HK-2 (cell line): ENCODE measurements at regions not wholly inside any gene's neighbourhood (a gene's known extent, or its start where the extent isn't known, plus 50 kb on each side); places are given as distances from the start of the nearest gene placed in this dataset.

ENCODE experiments used
- DNase-seq: peaks from one replicate; pipeline ENCODE4 v3.0.0-alpha.2; 2018; ENCODE audit not compliant: unreplicated experiment

GRCh38 chr1:59081795-59082194 is 215.1 kb upstream of the FGGY start:
- DNase-seq = no peak

- peak; percentile 16 for DNase-seq
These were observed 212.7 kb upstream of the FGGY start for GRCh38 chr1:59083946-59084865.

DNA sequence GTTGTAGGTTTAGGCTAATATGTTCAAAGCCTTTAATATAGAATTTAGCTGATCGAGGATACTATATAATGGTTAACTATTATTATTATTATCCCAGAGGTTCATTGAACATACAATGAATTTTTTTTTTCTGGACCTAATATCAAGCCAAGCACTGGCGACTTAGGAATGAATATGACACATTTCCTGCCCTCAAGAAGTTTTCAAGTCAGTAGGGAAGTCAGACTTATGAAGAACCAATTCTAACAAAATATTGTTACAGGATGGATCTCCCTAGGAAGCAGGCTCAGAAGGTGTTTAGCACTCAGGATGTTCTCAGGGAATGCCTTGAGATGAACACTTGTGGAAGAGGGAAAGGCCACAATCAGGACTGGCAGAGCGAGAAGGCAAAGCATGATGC is 211.8 kb upstream of the FGGY start:
- no peak for DNase-seq

GRCh38 chr1:59089036-59089798 is 207.7 kb upstream of the FGGY start:
- DNase-seq = no peak

- no peak for DNase-seq
These were observed 206.9 kb upstream of the FGGY start for GRCh38 chr1:59089922-59090457.

GRCh38 chr1:59092126-59092525 is 204.8 kb upstream of the FGGY start:
- no peak for DNase-seq

DNA sequence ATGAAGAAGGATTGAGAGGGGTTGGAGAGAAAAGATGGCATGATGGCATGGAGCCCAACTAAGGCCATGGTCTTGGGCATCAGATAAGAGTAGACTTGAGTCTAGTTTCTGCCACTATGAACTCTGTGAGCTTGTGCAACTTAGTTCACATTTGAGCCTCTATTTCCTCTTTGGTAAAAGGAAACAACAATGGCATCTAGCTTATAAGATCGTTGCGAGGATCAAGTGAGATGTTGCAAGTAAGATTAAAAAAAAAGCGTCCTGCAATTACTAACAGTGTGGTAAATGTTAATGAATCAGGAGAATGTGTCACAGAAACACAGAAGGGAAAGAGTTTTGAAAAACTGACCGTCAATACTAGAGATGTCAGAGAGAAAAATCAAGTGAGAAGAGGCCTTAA is 202.9 kb upstream of the FGGY start:
- no peak for DNase-seq

GRCh38 chr1:59096501-59096900 is 200.4 kb upstream of the FGGY start:
- no peak for DNase-seq

- no peak for DNase-seq
These were observed 198.2 kb upstream of the FGGY start for GRCh38 chr1:59098655-59099054.

GRCh38 chr1:59100708-59101374 is 196.1 kb upstream of the FGGY start:
- DNase-seq = no peak

- DNase-seq = no peak
These were observed 195.4 kb upstream of the FGGY start for GRCh38 chr1:59101518-59101917.

- DNase-seq = no peak
These were observed 193.4 kb upstream of the FGGY start for GRCh38 chr1:59103457-59103856.

- DNase-seq = no peak
These were observed 192.6 kb upstream of the FGGY start for GRCh38 chr1:59104191-59104760.

DNA sequence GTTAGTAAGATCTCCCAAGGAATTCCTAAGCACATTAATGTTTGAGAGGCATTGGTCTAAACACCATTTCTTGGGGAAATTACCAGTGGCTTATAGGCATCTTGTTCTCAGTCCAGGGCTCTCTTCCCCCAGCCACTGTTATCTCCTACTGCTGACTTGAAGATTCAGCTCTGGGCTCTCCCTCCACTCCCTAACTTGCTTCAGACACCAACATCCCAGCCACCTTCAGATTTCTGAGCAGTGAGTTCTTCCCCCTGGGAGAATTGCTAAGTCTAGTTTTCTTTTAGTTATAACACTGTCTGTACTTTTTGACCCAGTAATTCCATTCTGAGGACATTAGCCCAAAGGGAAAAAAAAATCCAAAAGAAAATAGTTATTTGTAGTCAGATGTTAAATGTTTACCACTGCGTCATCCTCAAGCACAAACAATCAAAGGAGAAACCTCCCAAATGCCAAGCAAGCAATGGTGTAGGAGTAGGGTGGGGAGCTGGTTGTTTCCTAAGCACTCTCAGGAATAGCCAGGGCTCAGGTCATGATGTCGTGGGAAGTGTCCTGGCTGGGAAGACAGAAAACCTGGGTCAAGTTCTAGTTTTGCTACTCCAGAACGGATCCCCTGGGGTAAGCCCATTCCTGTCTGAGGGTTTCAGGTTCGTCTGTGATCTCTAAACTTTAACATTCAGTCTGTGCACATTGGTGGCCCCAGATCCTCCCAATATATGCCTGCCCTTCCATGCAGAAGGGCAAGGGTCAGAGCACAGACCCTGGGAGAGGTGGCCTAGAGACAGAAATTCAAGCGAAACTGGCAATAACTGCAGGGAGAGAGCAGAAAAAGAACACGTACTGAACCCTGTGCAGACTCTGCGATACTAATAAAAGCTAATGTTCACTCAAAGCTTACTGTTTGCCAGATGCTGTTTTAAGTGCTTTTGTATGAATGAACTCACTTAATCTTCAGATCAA is 191.1 kb upstream of the FGGY start:
- DNase-seq = no peak

GRCh38 chr1:59107516-59107915 is 189.4 kb upstream of the FGGY start:
- DNase-seq = no peak

GRCh38 chr1:59107916-59108315 is 189.0 kb upstream of the FGGY start:
- no peak for DNase-seq

- no peak for DNase-seq
These were observed 188.2 kb upstream of the FGGY start for GRCh38 chr1:59108481-59109317.

DNA sequence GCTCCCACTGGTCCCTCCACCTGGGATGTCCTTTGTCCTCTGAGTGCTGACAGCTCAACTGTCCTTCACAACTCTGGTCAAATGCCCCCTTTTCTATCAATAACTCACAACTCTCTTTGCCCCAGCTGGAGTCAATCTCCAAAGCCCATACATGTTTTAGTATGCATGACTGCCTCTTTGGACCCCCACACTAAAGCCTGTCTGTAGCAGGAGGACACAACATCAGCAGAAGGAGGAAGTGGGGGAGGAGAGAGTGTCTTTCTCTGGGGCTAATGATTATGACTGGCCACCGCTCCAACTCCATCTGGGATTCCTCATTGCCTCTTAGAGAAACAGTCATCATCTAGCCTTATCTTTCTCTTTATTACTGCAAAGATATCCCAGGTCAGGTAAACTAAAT is 186.6 kb upstream of the FGGY start:
- DNase-seq = no peak

GRCh38 chr1:59113876-59114457 is 182.9 kb upstream of the FGGY start:
- no peak for DNase-seq
